Progenitor cell of endocrine pancreas (in vitro differentiated cells): ENCODE measurements at regions not wholly inside any gene's neighbourhood (a gene's known extent, or its start where the extent isn't known, plus 50 kb on each side); places are given as distances from the start of the nearest gene placed in this dataset.

ENCODE experiments used
- DNase-seq: peaks from one replicate; pipeline ENCODE4 v3.0.0; 2021; ENCODE audit warnings: low spot score; ENCODE audit not compliant: unreplicated experiment
- H3K27ac Mint-ChIP-seq: 2 replicates; pipeline ENCODE4 v1.8.0; 2021; ENCODE audit warnings: mild to moderate bottlenecking, moderate library complexity, mixed read lengths
- H3K27me3 Mint-ChIP-seq: 2 replicates; pipeline ENCODE4 v1.8.0; 2021; ENCODE audit warnings: mixed read lengths
- H3K36me3 Mint-ChIP-seq: 2 replicates; pipeline ENCODE4 v1.8.0; 2022; ENCODE audit warnings: mixed read lengths; ENCODE audit not compliant: insufficient read depth
- H3K4me1 Mint-ChIP-seq: 2 replicates; pipeline ENCODE4 v1.8.0; 2021; ENCODE audit warnings: low read depth, mixed read lengths
- H3K4me3 Mint-ChIP-seq: 2 replicates; pipeline ENCODE4 v1.8.0; 2021; ENCODE audit warnings: low read depth, mild to moderate bottlenecking, moderate library complexity, mixed read lengths
- H3K9me3 Mint-ChIP-seq: 2 replicates; pipeline ENCODE4 v1.8.0; 2021; ENCODE audit warnings: low read depth, mixed read lengths
- CTCF ChIP-seq: fragments of 200-600 bp; sonication (generic); IDR thresholded peaks from one replicate; pipeline ENCODE4 v1.5.0; 2021; ENCODE audit warnings: antibody characterized with exemption, mild to moderate bottlenecking; ENCODE audit not compliant: unreplicated experiment

- Mint-ChIP-seq H3K27ac (no peak overlapping the region), H3K4me1 (no peaks in the 10 kb centered on the region), H3K36me3 (no peaks in the 10 kb centered on the region), H3K27me3 (no peaks in the 10 kb centered on the region), H3K9me3 (no peaks in the 10 kb centered on the region), H3K4me3 (no peak overlapping the region)
- no peak for DNase-seq
- TF ChIP-seq CTCF = no peak
Observed at GRCh38 chr5:41617843-41618515, 107.6 kb upstream of the PLCXD3 start.

GRCh38 chr5:41610386-41610785, 100.0 kb upstream of the PLCXD3 start:
- Mint-ChIP-seq H3K9me3 (peaks cover 6% of the 10 kb centered on the region), H3K4me1 (no peaks in the 10 kb centered on the region), H3K36me3 (no peaks in the 10 kb centered on the region), H3K4me3 (no peak overlapping the region), H3K27me3 (no peaks in the 10 kb centered on the region), H3K27ac (no peak overlapping the region)
- DNase-seq = no peak
- TF ChIP-seq CTCF = no peak

GRCh38 chr5:41600731-41601130, 90.3 kb upstream of the PLCXD3 start:
- Mint-ChIP-seq H3K36me3 (no peaks in the 10 kb centered on the region), H3K27ac (no peak overlapping the region), H3K4me3 (no peak overlapping the region), H3K9me3 (peaks cover 3% of the 10 kb centered on the region), H3K27me3 (no peaks in the 10 kb centered on the region), H3K4me1 (no peaks in the 10 kb centered on the region)
- DNase-seq = no peak
- TF ChIP-seq CTCF = no peak

GRCh38 chr5:41598011-41598410, 87.6 kb upstream of the PLCXD3 start:
- Mint-ChIP-seq H3K9me3 (peaks cover 3% of the 10 kb centered on the region), H3K4me1 (no peaks in the 10 kb centered on the region), H3K27ac (no peak overlapping the region), H3K4me3 (no peak overlapping the region), H3K36me3 (no peaks in the 10 kb centered on the region), H3K27me3 (no peaks in the 10 kb centered on the region)
- DNase-seq = no peak
- no peak for TF ChIP-seq CTCF

GRCh38 chr5:41587668-41588067, 77.3 kb upstream of the PLCXD3 start:
- no peaks in the 10 kb centered on the region for H3K4me1 Mint-ChIP-seq
- no peak overlapping the region for H3K4me3 Mint-ChIP-seq
- no peak for TF ChIP-seq CTCF
- H3K27me3 Mint-ChIP-seq = no peaks in the 10 kb centered on the region
- DNase-seq = no peak
- H3K36me3 Mint-ChIP-seq = no peaks in the 10 kb centered on the region
- no peak overlapping the region for H3K27ac Mint-ChIP-seq
- peaks cover 4% of the 10 kb centered on the region for H3K9me3 Mint-ChIP-seq
